VCaP (cell line): ENCODE measurements at regions not wholly inside any gene's neighbourhood (a gene's known extent, or its start where the extent isn't known, plus 50 kb on each side); places are given as distances from the start of the nearest gene placed in this dataset.
"Not testable (repeated sequence)": the region's sequence is repeated elsewhere in the genome, so short reads cannot be mapped to it uniquely, and the experiment has no call there.

Source experiments
- H3K27ac ChIP-seq: fragments of 450-650 bp; 2 replicates; pipeline ENCODE4 v1.5.1; 2017
- TF ChIP-seq, protein P1 (sequence below): fragments of 450-650 bp; conservative IDR thresholded peaks from 2 replicates; pipeline ENCODE4 v1.5.1; 2017; ENCODE audit warnings: mild to moderate bottlenecking, moderate library complexity

GRCh38 chr5:121049971-121050370 is 585.9 kb downstream of the PRR16 start:
- TF ChIP-seq, protein P1, sequence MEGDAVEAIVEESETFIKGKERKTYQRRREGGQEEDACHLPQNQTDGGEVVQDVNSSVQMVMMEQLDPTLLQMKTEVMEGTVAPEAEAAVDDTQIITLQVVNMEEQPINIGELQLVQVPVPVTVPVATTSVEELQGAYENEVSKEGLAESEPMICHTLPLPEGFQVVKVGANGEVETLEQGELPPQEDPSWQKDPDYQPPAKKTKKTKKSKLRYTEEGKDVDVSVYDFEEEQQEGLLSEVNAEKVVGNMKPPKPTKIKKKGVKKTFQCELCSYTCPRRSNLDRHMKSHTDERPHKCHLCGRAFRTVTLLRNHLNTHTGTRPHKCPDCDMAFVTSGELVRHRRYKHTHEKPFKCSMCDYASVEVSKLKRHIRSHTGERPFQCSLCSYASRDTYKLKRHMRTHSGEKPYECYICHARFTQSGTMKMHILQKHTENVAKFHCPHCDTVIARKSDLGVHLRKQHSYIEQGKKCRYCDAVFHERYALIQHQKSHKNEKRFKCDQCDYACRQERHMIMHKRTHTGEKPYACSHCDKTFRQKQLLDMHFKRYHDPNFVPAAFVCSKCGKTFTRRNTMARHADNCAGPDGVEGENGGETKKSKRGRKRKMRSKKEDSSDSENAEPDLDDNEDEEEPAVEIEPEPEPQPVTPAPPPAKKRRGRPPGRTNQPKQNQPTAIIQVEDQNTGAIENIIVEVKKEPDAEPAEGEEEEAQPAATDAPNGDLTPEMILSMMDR, result no peak
- no peak overlapping the region for H3K27ac ChIP-seq

GRCh38 chr5:121053055-121053985 is 589.2 kb downstream of the PRR16 start:
- TF ChIP-seq, protein P1, result no peak
- no peak overlapping the region for H3K27ac ChIP-seq

- TF ChIP-seq, protein P1, result no peak
- no peak overlapping the region for H3K27ac ChIP-seq
These were observed 591.5 kb downstream of the PRR16 start for GRCh38 chr5:121055586-121055985.

DNA sequence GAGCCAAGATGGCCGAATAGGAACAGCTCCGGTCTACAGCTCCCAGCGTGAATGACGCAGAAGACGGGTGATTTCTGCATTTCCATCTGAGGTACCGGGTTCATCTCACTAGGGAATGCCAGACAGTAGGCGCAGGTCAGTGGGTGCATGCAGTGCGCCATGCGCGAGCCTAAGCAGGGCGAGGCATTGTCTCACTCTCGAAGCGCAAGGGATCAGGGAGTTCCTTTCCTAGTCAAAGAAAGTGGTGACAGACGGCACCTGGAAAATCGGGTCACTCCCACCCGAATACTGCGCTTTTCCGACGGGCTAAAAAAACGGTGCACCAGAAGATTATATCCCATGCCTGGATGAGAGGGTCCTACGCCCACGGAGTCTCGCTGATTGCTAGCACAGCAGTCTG is 600.1 kb downstream of the PRR16 start:
- not testable (repeated sequence) for H3K27ac ChIP-seq

GRCh38 chr5:121086671-121087070 is 622.6 kb downstream of the PRR16 start:
- TF ChIP-seq, protein P1, result no peak
- no peak overlapping the region for H3K27ac ChIP-seq

DNA sequence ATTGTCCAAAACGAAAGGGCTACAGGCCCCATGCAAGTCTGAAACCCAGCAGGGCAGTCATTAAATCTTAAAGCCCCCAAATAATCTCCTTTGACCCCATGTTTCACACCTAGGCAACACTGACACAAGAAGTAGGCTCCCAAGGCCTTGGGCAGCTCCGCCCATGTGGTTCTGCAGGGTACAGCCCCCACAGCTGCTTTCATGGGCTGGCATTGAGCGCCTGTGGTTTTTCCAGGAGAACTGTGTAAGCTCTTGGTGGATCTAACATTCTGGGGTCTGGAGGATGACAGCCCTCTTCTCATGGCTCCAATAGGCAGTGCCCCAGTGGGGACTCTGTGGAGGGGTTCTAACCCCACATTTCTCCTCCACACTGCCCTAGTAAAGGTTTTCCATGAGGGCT is 623.5 kb downstream of the PRR16 start:
- TF ChIP-seq, protein P1, result no peak

DNA sequence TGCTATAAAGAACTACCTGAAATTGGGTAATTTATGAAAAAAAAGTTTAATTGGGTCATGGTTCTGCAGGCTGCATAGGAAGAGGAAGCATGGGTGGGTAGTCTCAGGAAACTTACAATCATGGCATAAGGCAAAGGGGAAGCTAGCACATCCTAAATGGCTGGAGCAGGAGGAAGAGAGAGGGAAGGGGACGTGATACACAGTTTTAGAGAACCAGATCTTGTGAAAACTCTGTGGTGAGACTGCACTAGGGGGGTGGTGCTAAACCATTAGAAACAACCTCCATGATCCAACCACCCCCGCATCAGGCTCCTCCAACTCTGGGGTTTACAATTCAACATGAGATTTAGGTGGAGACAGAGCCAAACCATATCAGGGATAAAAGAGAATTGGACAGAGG is 624.2 kb downstream of the PRR16 start:
- TF ChIP-seq, protein P1, result no peak

More for the DNA sequence above, 623.5 kb downstream of the PRR16 start:
- H3K27ac ChIP-seq, result no peak overlapping the region

DNA sequence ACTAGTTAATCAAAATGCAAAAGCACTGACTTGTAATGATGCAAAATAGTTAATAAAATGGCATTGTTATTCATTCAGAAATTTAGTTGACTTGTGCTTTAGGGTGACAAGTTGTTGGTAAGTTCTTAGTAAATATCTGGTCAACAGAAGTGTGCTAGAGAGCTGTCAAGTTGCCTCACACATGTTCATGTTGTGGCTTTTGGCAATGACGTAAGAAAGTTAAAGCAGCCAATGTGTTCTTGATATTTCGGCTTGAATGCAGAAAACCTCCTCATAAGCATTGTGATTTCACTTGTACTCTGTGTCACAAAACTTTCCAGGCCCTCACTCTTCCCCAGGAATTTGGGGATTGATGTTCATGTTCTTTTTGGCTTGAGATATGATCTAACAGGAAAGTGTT is 626.7 kb downstream of the PRR16 start:
- TF ChIP-seq, protein P1, result no peak
- H3K27ac ChIP-seq, result no peak overlapping the region

More for the DNA sequence above, 624.2 kb downstream of the PRR16 start:
- no peak overlapping the region for H3K27ac ChIP-seq
